GM12878 (cell line): ENCODE measurements at regions not wholly inside any gene's neighbourhood (a gene's known extent, or its start where the extent isn't known, plus 50 kb on each side); places are given as distances from the start of the nearest gene placed in this dataset.

ENCODE experiments used
- CUX1 ChIP-seq: IDR thresholded peaks from 2 replicates; pipeline ENCODE4 v1.6.1; 2012; ENCODE audit warnings: improper control_type of control experiment, low read depth, low read length; ENCODE audit not compliant: insufficient replicate concordance
- EP300 ChIP-seq, 2 experiments: fragments of 150-350 bp in 1 of 2; IDR thresholded peaks; 2 replicates each; pipeline ENCODE4 v1.6.1; 2011 to 2012; ENCODE audit warnings: low read depth in 2 of 2, low read length in 2 of 2, borderline replicate concordance in 1 of 2, improper control_type of control experiment in 1 of 2, inconsistent platforms in 1 of 2; ENCODE audit not compliant: control insufficient read depth in 1 of 2
- RAD21 ChIP-seq: IDR thresholded peaks from 2 replicates; pipeline ENCODE4 v1.6.1; 2011; ENCODE audit warnings: mild to moderate bottlenecking, low read depth, low read length, moderate library complexity; ENCODE audit not compliant: insufficient read depth
- RELB ChIP-seq: fragments of 450-650 bp; IDR thresholded peaks from 2 replicates; pipeline ENCODE4 v1.6.1; 2017; ENCODE audit warnings: low read depth, mild to moderate bottlenecking, moderate library complexity
- SMAD1 ChIP-seq: fragments of 450-650 bp; IDR thresholded peaks from 2 replicates; pipeline ENCODE4 v1.6.1; 2018; ENCODE audit warnings: mild to moderate bottlenecking, low read depth; ENCODE audit not compliant: partially characterized antibody
- TBL1XR1 ChIP-seq: IDR thresholded peaks from 2 replicates; pipeline ENCODE4 v1.6.1; 2012; ENCODE audit warnings: low read depth, low read length, improper control_type of control experiment
- TCF12 ChIP-seq: IDR thresholded peaks from 2 replicates; pipeline ENCODE4 v1.6.1; 2011; ENCODE audit warnings: low read depth, mild to moderate bottlenecking, low read length
- YBX1 ChIP-seq: fragments of 450-650 bp; IDR thresholded peaks from 2 replicates; pipeline ENCODE4 v1.6.1; 2016; ENCODE audit warnings: antibody characterized with exemption
- ZNF217 ChIP-seq: fragments of 450-650 bp; IDR thresholded peaks from 2 replicates; pipeline ENCODE4 v1.6.1; 2017; ENCODE audit warnings: antibody characterized with exemption, mild to moderate bottlenecking
- ZNF592 ChIP-seq: fragments of 450-650 bp; IDR thresholded peaks from 2 replicates; pipeline ENCODE4 v1.6.1; 2017; ENCODE audit warnings: mild to moderate bottlenecking, moderate library complexity
- TF ChIP-seq, protein P1 (sequence below): IDR thresholded peaks from 2 replicates; pipeline ENCODE4 v1.6.1; 2011; ENCODE audit warnings: borderline replicate concordance, low read depth, mild to moderate bottlenecking, moderate library complexity, mixed read lengths, low read length; ENCODE audit not compliant: insufficient read depth; ENCODE audit errors: extremely low read length
- TF ChIP-seq, protein P2 (sequence below): fragments of 450-650 bp; IDR thresholded peaks from 2 replicates; pipeline ENCODE4 v1.6.1; 2016; ENCODE audit warnings: mild to moderate bottlenecking
- TF ChIP-seq, protein P3 (sequence below): fragments of 450-650 bp; IDR thresholded peaks from 2 replicates; pipeline ENCODE4 v1.6.1; 2017; ENCODE audit warnings: antibody characterized with exemption, mild to moderate bottlenecking, moderate library complexity

DNA sequence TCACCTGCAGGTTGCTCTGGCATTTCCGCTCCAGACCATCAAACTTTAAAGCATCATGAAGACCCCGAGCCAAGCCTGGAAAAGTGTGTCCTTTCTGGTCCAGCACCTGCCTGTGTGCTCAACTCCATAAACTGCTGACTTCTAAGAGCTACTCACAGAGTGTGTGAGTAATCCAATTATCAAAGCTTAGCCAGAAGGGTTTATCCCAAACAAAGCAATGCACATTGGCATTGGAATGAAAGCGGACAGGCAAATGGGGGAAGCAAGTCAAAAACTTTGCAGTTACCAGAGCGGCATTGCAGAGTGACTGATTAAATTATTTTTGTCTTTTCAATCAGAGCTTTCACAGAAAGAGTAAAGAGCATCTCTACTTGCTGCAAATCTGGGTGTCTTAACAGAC is 1262.4 kb upstream of the SEL1L start (continued):
- TF ChIP-seq CUX1, result no peak
- no peak for TF ChIP-seq SMAD1
- TF ChIP-seq, protein P1, sequence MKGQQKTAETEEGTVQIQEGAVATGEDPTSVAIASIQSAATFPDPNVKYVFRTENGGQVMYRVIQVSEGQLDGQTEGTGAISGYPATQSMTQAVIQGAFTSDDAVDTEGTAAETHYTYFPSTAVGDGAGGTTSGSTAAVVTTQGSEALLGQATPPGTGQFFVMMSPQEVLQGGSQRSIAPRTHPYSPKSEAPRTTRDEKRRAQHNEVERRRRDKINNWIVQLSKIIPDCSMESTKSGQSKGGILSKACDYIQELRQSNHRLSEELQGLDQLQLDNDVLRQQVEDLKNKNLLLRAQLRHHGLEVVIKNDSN, result no peak
- no peak for TF ChIP-seq EP300 (IDR thresholded peaks at IDR 0.05; ENCODE audit: borderline replicate concordance in 1 of 2, control insufficient read depth in 1 of 2, low read depth in 2 of 2, low read length in 2 of 2)
- TF ChIP-seq RELB, result no peak
- TF ChIP-seq, protein P2, sequence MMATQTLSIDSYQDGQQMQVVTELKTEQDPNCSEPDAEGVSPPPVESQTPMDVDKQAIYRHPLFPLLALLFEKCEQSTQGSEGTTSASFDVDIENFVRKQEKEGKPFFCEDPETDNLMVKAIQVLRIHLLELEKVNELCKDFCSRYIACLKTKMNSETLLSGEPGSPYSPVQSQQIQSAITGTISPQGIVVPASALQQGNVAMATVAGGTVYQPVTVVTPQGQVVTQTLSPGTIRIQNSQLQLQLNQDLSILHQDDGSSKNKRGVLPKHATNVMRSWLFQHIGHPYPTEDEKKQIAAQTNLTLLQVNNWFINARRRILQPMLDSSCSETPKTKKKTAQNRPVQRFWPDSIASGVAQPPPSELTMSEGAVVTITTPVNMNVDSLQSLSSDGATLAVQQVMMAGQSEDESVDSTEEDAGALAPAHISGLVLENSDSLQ, result no peak
- TF ChIP-seq ZNF217, result no peak
- TF ChIP-seq ZNF592, result no peak
- no peak for TF ChIP-seq YBX1
- TF ChIP-seq RAD21, result no peak
- no peak for TF ChIP-seq TCF12
- no peak for TF ChIP-seq TBL1XR1
- TF ChIP-seq, protein P3, sequence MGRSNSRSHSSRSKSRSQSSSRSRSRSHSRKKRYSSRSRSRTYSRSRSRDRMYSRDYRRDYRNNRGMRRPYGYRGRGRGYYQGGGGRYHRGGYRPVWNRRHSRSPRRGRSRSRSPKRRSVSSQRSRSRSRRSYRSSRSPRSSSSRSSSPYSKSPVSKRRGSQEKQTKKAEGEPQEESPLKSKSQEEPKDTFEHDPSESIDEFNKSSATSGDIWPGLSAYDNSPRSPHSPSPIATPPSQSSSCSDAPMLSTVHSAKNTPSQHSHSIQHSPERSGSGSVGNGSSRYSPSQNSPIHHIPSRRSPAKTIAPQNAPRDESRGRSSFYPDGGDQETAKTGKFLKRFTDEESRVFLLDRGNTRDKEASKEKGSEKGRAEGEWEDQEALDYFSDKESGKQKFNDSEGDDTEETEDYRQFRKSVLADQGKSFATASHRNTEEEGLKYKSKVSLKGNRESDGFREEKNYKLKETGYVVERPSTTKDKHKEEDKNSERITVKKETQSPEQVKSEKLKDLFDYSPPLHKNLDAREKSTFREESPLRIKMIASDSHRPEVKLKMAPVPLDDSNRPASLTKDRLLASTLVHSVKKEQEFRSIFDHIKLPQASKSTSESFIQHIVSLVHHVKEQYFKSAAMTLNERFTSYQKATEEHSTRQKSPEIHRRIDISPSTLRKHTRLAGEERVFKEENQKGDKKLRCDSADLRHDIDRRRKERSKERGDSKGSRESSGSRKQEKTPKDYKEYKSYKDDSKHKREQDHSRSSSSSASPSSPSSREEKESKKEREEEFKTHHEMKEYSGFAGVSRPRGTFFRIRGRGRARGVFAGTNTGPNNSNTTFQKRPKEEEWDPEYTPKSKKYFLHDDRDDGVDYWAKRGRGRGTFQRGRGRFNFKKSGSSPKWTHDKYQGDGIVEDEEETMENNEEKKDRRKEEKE, result no peak
